ENCODE measurements at regions not wholly inside any gene's neighbourhood (a gene's known extent, or its start where the extent isn't known, plus 50 kb on each side); places are given as distances from the start of the nearest gene placed in this dataset.

DNA sequence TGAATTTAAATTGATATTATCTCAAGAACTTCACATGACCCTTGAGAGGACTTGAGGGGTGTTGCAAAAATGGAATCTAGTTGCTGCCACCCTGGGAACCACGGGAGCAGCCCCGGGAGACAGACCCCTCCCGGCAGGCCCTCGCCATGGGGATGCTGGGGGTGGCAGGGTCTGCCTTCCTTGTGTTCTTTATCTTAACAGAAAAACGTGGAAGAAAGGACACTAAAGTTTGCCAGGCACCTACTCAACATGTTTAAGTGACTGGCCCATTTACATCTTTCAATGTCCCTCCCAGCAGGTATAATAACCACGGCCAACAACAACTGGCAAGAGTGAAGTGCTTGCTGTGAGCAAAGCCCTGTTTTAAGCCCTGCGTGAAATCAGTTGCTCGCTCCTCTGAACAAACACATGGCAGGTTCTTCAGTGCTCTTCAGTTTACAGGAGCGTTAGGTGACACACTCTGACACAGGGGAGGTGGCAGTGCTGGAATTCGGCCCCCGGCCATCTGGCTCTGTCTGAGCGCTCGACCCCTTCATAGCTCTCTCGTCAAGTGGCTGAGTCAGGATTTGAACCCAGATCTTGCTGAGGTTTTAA, 112.5 kb downstream of the ASB7 start:
- H3K4me1 ChIP-seq = peaks cover 34% of the 10 kb centered on the region
- H3K4me3 ChIP-seq = no peak overlapping the region
- H3K36me3 ChIP-seq = no peaks in the 10 kb centered on the region
- DNase-seq = peak; percentile 82 to 91
- H3K27me3 ChIP-seq = no peaks in the 10 kb centered on the region
- H3K27ac ChIP-seq = peak overlapping the region; percentile 67
- H3K9me3 ChIP-seq (replicated peaks) = no peaks in the 10 kb centered on the region

DNA sequence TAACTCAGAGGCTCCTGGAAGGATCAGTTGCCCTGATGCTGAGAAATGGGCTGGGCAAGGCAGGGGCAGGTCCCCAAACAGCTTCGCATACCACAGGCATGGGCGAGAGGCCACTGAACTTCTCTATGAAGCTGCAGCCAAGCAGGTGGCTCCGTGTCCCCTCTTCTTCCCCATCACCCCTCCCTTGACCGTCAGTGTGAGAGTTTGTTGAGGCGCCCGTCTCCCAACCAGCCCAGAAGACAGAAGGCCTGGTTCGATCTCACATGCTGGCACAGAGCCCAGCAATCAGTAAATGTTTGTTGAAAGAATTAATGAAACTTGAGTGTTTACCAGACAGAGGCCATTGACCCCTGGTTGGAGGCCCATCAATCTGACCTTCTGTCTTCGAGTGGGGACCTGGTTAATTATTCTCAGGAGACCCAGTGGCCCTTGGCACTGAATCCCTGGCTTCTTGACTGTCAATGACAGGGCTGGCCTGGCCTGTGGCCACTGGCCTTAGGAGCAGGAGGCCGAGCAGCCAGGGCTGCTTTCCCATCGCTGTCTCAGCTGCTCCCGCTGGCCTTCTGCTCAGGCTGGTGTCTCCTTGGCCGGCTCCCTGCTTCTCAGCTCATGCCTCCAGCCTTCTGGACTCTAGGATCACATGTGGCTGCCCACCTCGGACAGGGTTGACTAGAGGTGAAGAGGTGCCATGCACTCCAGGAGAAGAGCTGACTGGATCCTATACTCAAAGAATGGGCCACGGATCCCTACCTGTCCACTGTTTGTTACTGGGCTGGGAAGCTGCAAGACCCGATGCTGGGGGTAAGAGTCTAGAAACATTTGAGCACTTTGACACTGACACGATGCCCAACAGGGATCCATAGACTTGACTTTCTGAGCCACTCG, 113.4 kb downstream of the ASB7 start:
- Histone ChIP-seq H3K4me3 (no peak overlapping the region), H3K27ac (peak overlapping the region; percentile 67), H3K4me1 (peaks cover 35% of the 10 kb centered on the region), H3K27me3 (no peaks in the 10 kb centered on the region), H3K9me3 (replicated peaks) (no peaks in the 10 kb centered on the region), H3K36me3 (no peaks in the 10 kb centered on the region)
- DNase-seq = no peak

DNA sequence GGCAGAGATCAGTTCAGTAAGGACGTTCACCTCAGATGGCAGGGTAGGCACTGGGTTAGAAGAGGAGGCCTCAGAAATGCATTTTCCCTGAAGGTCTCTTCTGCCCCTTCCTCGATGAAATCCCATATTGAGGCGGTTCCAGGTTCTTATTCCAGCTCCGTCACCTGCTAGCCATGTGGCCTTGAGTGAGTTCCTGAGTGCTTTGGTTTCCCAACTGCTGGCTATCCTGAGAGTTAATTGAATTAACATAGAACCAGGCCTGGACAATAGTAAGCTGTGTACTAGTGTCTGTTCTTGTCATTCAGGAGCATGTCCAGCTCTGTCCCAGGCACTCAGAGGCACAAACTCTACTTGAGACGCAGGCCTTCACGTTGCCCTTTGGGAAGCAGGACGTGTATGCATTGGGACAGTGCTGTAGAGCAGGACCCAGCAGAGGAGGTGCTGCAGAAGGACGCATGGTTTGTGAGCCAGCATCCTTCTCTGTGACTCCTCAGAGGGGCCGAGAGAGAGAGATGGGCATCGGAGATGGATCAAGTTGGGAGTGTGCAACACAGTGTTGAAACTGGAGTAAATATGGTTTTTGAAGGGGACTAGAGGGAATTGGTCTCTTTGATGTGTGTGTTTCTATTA, 114.2 kb downstream of the ASB7 start:
- Histone ChIP-seq H3K36me3 (no peaks in the 10 kb centered on the region), H3K4me3 (no peak overlapping the region), H3K9me3 (replicated peaks) (no peaks in the 10 kb centered on the region), H3K4me1 (peaks cover 43% of the 10 kb centered on the region), H3K27me3 (no peaks in the 10 kb centered on the region), H3K27ac (no peak overlapping the region)
- DNase-seq = no peak

DNA sequence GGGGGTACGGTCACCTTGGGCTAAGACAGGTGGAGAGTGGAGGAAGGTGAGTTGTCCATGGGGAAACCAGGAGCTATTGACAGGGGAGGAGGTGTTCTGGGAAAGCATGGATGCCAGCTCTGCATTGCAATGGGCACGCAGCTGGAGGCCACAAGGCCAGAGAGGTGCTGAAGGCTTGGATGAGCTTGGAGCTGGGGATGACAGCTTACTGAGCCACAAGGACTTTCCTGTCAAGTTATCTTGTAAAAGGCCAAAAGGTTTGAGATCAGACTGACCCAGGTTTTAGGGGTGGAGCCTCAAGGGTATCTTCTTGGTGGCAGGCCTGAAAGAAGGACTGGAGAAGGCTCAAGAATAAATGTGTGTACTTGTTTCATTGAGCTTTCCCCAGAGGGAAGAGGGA, 115.2 kb downstream of the ASB7 start:
- DNase-seq = no peak
- H3K9me3 ChIP-seq (replicated peaks) = no peaks in the 10 kb centered on the region
- no peak overlapping the region for H3K27ac ChIP-seq
- no peaks in the 10 kb centered on the region for H3K36me3 ChIP-seq
- H3K4me1 ChIP-seq = peaks cover 49% of the 10 kb centered on the region
- H3K27me3 ChIP-seq = no peaks in the 10 kb centered on the region
- no peak overlapping the region for H3K4me3 ChIP-seq

DNA sequence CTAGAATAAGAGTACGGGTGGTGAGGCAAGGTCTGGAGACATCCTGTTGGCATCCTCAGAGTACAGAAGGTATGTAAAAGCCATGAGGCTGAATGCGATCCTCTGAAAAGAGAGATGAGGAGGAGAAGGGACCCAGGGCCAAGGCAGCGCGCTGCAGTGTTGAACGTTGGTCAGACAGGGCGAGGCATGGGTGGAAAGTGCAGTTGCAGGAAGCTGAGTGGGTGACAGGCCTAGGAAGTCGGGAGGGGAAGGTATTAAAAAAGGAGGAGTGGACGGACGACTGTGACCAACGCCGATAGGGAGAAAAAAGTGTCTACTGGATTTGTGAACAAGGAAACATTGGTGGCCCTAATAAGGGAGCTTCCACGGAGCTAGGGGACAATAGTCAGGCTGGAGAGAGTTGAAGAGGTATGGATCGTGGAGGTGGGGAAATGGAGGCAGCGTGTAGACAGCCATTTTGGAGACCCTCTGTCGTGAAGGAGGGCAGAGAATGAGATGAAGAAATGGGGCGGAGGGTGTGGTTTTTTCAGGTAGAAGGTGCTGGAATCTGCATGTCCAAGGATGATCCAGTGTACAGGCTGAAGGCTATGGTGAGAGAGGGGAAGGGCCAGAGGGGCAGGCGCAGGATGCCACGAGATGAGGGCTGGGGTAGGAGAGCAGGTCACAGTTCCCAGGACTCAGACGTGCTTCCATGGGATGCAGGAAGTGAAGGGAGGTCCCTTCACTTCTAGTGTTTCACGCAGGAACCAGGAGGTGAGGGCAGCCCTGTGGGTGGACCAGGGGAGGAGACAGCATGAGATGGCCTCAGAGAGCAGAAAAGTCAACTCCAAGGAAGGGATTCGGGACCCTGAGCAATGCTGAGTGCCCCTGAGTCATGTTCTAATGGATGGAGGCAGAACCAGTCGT, 115.9 kb downstream of the ASB7 start:
- no peak overlapping the region for H3K27ac ChIP-seq
- no peak for DNase-seq
- H3K36me3 ChIP-seq = no peaks in the 10 kb centered on the region
- no peak overlapping the region for H3K4me3 ChIP-seq
- H3K27me3 ChIP-seq = no peaks in the 10 kb centered on the region
- H3K9me3 ChIP-seq (replicated peaks) = no peaks in the 10 kb centered on the region
- H3K4me1 ChIP-seq = peaks cover 46% of the 10 kb centered on the region

DNA sequence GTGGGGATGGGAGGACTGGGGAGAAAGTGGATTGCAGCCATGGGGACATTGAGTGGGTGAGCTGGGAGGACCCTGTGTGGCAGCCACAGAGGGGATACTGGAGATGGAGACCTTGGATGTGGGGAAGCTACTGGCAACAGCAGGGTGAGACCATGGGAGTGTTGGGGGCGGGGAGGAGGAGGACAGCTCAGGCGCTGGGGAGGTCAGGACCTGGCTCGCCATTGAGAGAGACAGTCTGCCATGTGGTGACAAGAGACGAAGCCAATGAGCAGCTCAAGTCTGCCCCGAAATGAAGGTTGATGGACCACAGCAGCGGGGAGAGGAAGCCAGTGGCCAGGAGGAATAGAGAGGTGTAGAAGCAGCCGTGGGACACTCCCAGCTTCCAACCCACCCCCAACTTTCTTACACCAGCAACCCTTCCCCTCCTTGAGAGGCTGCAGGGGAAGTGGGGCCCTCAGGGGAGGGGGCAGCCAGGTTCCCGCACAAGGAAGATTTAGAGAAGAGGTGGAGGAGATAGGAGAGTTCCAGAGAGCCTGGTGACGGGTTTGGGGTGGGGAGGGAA, 118.1 kb downstream of the ASB7 start:
- Histone ChIP-seq H3K27me3 (no peaks in the 10 kb centered on the region), H3K4me3 (no peak overlapping the region), H3K4me1 (peaks cover 40% of the 10 kb centered on the region), H3K9me3 (replicated peaks) (no peaks in the 10 kb centered on the region), H3K36me3 (no peaks in the 10 kb centered on the region), H3K27ac (no peak overlapping the region; the same call in 1 of the 2 replicates)
- no peak for DNase-seq

DNA sequence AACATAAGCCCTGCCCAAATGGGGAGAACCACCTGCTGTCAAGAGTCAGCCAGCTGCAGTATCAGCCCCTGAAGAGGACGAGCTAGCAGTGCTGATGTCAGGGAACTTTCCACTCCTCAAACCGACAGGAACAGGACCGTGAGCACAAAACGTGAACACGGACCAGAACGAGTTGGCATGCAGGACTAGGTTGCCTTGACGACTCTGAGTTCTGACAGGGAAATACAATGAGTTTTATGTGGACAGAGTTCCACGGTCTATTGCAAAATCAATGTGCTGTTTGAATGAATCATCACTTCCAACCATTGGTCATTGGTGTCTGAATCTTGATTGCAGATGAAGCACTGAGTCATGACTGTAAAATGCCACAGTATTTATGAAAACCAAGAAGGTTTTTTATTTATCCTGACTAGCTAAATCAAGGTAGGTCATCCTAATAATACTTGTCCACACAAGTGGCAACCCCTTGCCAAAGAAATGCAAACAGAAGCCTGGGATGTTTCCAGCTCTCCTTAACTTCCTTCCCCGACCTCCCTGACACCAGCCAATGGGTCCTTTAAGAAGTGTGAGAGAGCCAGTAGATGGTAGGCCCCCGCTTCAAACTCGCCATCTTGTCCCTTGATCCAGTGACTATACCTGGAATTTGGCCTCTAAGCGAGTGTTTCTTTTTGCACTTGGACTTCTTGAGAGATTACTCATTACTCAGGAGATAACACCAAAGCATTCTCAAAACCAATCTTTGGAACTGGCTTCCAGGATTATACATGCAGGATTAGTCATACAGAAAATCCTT, 119.6 kb downstream of the ASB7 start:
- Histone ChIP-seq H3K27ac (peak overlapping the region; percentile 52), H3K4me1 (peaks cover 44% of the 10 kb centered on the region), H3K36me3 (no peaks in the 10 kb centered on the region), H3K4me3 (no peak overlapping the region), H3K27me3 (no peaks in the 10 kb centered on the region), H3K9me3 (replicated peaks) (no peaks in the 10 kb centered on the region)
- DNase-seq = peak; percentile 50 to 71

DNA sequence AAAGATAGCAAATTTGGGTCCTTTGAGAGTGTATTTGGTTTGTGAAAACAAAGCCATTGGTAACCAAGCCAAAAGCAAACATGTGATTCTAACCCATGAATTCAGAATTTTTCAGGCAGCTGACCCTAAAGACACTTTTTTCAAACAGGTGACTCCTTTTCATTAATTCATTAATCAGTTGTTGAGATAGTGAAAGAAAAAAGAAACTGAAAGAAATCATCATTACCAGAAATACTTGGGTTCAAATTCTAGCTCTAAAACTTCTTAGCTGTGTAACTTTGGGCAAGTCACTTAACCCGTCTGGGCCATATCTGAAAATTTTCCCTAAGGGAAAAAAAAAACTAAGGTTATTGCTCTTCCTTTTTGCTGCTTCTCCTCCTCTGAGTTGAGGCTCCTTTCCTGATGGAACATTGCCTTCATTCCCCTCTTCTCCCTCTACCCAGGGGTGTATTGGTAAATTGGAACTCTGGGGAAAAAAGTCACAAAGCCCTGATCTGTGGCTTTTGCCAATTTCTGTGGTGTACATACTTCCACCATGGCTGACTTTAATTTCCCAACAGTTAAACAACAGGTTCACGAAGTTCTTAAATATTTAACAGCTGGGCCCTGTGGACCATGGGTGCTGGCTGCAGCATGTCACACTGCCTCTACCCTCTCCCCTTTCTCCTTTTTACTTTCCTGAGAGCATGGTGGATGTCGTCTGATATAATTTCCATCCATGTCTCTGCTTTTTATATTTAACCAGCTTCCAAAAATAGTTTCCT, 120.3 kb downstream of the ASB7 start:
- Histone ChIP-seq H3K27me3 (no peaks in the 10 kb centered on the region), H3K36me3 (no peaks in the 10 kb centered on the region), H3K4me3 (no peak overlapping the region), H3K4me1 (peaks cover 44% of the 10 kb centered on the region), H3K27ac (peak overlapping the region; percentile 52), H3K9me3 (replicated peaks) (no peaks in the 10 kb centered on the region)
- DNase-seq = no peak

DNA sequence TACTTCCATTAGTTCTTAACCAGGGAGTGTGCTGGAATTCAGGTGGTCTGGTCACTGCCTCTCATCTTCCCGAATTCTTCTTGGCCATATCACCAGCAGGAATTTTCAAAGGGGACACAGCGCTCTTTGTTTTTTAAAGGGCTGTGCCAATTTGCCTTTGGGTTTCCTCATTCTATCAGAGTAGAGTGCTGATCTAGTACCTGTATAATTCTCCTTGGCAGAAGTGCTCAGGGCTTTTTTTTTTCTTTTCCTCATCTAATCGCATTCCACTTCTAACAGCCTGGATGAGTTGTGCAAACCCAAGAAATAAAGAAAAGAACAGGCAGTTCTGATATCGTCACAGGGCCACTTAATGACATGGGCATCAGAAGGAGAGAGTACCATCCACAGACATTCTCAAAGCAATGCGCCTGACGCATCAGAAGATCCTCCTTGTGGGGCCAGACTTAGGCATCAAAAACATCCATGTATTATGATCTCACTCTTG, 121.0 kb downstream of the ASB7 start:
- no peak overlapping the region for H3K27ac ChIP-seq
- H3K36me3 ChIP-seq = no peaks in the 10 kb centered on the region
- H3K4me1 ChIP-seq = peaks cover 44% of the 10 kb centered on the region
- no peak overlapping the region for H3K4me3 ChIP-seq
- H3K27me3 ChIP-seq = no peaks in the 10 kb centered on the region
- DNase-seq = no peak
- no peaks in the 10 kb centered on the region for H3K9me3 ChIP-seq (replicated peaks)

DNA sequence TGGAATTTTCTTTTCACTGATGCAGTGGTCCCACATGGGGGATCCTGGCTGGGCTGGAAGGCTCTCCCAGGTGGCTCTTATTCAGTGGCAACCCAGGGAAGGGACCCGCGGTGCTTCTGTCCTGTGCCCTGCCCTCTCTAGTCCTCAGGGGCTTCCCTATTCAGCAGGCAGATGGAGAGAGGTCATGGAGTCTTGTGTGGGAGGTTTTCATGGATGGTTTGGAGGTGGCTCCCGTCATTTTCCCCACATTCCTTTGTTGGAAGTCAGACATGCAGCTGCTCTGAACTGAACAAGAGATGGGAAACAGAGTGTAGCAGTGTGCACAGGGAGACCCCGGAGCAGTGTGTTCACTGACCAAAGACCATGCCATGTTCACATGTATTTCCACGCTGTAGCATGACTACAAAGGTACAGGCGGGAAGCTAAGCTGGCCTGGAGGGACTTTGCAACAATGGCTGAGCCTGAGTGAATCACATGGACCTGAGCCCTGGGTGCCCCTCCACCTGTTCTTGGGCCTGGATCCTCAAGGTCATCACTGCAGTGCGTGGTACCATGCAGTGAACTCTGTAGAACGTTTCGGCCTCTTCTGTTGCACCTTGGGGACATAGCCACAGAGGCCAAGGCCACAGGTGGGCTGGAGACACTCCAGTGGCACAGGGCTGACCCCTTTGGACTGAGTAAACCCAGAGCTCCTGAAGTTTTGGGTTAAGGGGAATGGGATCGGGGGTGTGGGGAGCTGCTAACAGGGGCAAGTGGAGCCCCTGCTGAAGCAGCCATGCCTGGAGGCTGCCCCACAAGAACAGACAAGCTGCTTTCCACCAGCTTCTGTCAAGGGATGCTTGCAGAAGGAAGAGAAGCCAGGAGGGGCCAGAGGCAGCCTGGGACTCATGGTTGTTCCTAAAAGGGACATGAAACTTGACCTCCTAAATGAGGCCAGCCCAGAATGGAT, 123.0 kb downstream of the ASB7 start:
- Histone ChIP-seq H3K27ac (peak overlapping the region; percentile 69), H3K27me3 (no peaks in the 10 kb centered on the region), H3K9me3 (replicated peaks) (no peaks in the 10 kb centered on the region), H3K4me1 (peaks cover 44% of the 10 kb centered on the region), H3K4me3 (no peak overlapping the region), H3K36me3 (no peaks in the 10 kb centered on the region)
- DNase-seq = peak; percentile 62 to 75

DNA sequence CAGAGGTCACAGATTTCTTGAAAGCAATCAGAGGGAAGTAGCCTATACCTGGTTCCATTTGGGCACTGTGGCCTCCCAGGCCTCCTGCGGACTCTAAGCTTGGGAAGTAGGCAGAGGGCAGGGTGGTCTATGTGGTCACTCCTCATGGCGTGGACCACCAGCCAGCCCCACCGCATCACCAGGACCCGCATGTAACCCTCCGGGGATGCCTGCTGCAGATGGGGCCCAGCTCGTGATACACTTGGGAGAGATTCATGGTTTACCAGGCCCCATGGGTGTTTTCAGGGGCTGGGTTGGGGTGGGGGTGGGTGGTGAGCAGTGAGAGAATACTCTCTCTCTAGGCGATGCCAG, 123.7 kb downstream of the ASB7 start:
- H3K4me1 ChIP-seq = peaks cover 40% of the 10 kb centered on the region
- H3K27ac ChIP-seq = peak overlapping the region; percentile 69; the same call in 1 of the 2 replicates
- no peak overlapping the region for H3K4me3 ChIP-seq
- no peaks in the 10 kb centered on the region for H3K27me3 ChIP-seq
- DNase-seq = no peak
- H3K36me3 ChIP-seq = no peaks in the 10 kb centered on the region
- no peaks in the 10 kb centered on the region for H3K9me3 ChIP-seq (replicated peaks)

DNA sequence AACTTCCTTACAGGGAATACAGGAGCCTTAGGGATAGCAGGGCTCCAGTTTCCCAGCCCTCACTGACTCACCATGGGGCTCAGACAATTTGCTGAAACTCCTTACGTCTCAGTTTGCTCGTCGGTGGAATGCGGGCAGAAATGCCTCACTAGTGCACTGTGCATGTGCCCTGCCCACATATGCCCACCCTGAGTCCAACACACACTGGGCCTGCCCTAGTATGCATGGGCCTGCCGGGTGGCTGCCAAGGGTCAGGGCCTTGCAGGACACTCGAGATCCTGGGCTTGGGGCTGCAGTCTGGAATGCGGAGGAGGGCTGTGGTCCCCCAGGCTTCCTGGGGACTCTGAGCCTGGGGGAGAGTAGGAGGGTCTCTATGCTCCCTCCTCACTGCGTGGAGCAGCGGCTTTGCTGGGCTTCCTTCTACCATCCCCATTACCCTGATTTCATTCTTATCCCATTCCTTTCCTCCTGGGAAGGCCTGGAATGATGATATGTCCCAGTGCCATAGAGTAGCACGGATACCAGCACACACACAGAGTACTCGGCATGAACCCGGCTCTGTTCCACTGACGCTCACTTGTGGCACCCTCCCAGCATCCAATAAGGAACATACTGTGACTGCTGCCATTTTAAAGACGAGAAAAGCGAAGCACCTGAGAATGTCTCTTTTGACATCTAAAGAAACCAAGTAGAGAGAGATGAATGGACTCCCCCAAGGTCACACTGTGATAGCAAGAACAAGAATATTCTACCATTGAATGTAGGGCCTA, 124.2 kb downstream of the ASB7 start:
- H3K27me3 ChIP-seq = no peaks in the 10 kb centered on the region
- no peak overlapping the region for H3K27ac ChIP-seq
- H3K9me3 ChIP-seq (replicated peaks) = no peaks in the 10 kb centered on the region
- no peaks in the 10 kb centered on the region for H3K36me3 ChIP-seq
- no peak for DNase-seq
- H3K4me3 ChIP-seq = no peak overlapping the region
- H3K4me1 ChIP-seq = peaks cover 35% of the 10 kb centered on the region
